CD4-positive, alpha-beta T cell treated with Interleukin-12 subunit alpha and Interleukin-12 subunit beta, for 1 hour (primary cell): ENCODE measurements at regions not wholly inside any gene's neighbourhood (a gene's known extent, or its start where the extent isn't known, plus 50 kb on each side); places are given as distances from the start of the nearest gene placed in this dataset.

ENCODE experiments used
- DNase-seq: peaks from one replicate; pipeline ENCODE4 v3.0.0-alpha.2; 2020

GRCh38 chr1:106207185-106207584 lies 849.3 kb upstream of the PRMT6 start:
- no peak for DNase-seq

GRCh38 chr1:106217765-106218164 lies 838.7 kb upstream of the PRMT6 start:
- DNase-seq, result no peak

- DNase-seq, result no peak
These were observed 834.1 kb upstream of the PRMT6 start for GRCh38 chr1:106222403-106222802.

- DNase-seq, result no peak
These were observed 833.3 kb upstream of the PRMT6 start for GRCh38 chr1:106223213-106223612.

GRCh38 chr1:106224426-106224825 lies 832.0 kb upstream of the PRMT6 start:
- DNase-seq, result no peak

- DNase-seq, result no peak
These were observed 831.1 kb upstream of the PRMT6 start for GRCh38 chr1:106225403-106225802.

GRCh38 chr1:106226550-106226949 lies 829.9 kb upstream of the PRMT6 start:
- no peak for DNase-seq

GRCh38 chr1:106232128-106232527 lies 824.3 kb upstream of the PRMT6 start:
- DNase-seq, result no peak

GRCh38 chr1:106233511-106233910 lies 823.0 kb upstream of the PRMT6 start:
- no peak for DNase-seq

- DNase-seq, result no peak
These were observed 807.1 kb upstream of the PRMT6 start for GRCh38 chr1:106249365-106249764.

- no peak for DNase-seq
These were observed 806.7 kb upstream of the PRMT6 start for GRCh38 chr1:106249810-106250209.

GRCh38 chr1:106254748-106255147 lies 801.7 kb upstream of the PRMT6 start:
- DNase-seq, result no peak

GRCh38 chr1:106266786-106267185 lies 789.7 kb upstream of the PRMT6 start:
- DNase-seq, result no peak

GRCh38 chr1:106268070-106268469 lies 788.4 kb upstream of the PRMT6 start:
- no peak for DNase-seq

- no peak for DNase-seq
These were observed 779.6 kb upstream of the PRMT6 start for GRCh38 chr1:106276871-106277270.

- no peak for DNase-seq
These were observed 778.7 kb upstream of the PRMT6 start for GRCh38 chr1:106277786-106278185.

GRCh38 chr1:106278716-106279115 lies 777.8 kb upstream of the PRMT6 start:
- DNase-seq, result no peak

- DNase-seq, result no peak
These were observed 767.1 kb upstream of the PRMT6 start for GRCh38 chr1:106289265-106289928.

GRCh38 chr1:106290805-106291501 lies 765.5 kb upstream of the PRMT6 start:
- no peak for DNase-seq

GRCh38 chr1:106292130-106292529 lies 764.3 kb upstream of the PRMT6 start:
- DNase-seq, result no peak

GRCh38 chr1:106296431-106296830 lies 760.0 kb upstream of the PRMT6 start:
- DNase-seq, result no peak

GRCh38 chr1:106304106-106304505 lies 752.4 kb upstream of the PRMT6 start:
- DNase-seq, result no peak

- no peak for DNase-seq
These were observed 736.9 kb upstream of the PRMT6 start for GRCh38 chr1:106319612-106320011.

GRCh38 chr1:106325600-106325999 lies 730.9 kb upstream of the PRMT6 start:
- no peak for DNase-seq

- no peak for DNase-seq
These were observed 712.0 kb upstream of the PRMT6 start for GRCh38 chr1:106344494-106344893.
